Activated B cell treated with CpG ODN at 0.5 μM for 24 hours (primary cell): ENCODE measurements at regions not wholly inside any gene's neighbourhood (a gene's known extent, or its start where the extent isn't known, plus 50 kb on each side); places are given as distances from the start of the nearest gene placed in this dataset.

Source experiments
- ATAC-seq: fragments of 200-7000 bp; cut with Tn5 transposase; one replicate; pipeline ENCODE4 v1.10.0; 2021; ENCODE audit warnings: low read depth, mild to moderate bottlenecking, moderate library complexity
- CTCF ChIA-PET: fragments of 350-600 bp; sonication (Branson Sonifier 250); formaldehyde crosslinking; loops from one replicate; lab custom pipeline; 2021; ENCODE audit warnings: antibody characterized with exemption; lab: Charles Lee
- POLR2A ChIA-PET: fragments of 350-600 bp; sonication (Branson Sonifier 250); formaldehyde crosslinking; loops from one replicate; lab custom pipeline; 2021; ENCODE audit warnings: antibody characterized with exemption; lab: Charles Lee
- DNase-seq: peaks from one replicate; pipeline ENCODE4 v3.0.0; 2022
- H3K27ac Mint-ChIP-seq: one replicate; pipeline ENCODE4 v1.8.0; 2020; ENCODE audit warnings: mixed read lengths
- H3K27me3 Mint-ChIP-seq: one replicate; pipeline ENCODE4 v1.8.0; 2021; ENCODE audit warnings: mixed read lengths
- H3K36me3 Mint-ChIP-seq: one replicate; pipeline ENCODE4 v1.8.0; 2021; ENCODE audit warnings: low read depth, mixed read lengths
- H3K4me1 Mint-ChIP-seq: one replicate; pipeline ENCODE4 v1.8.0; 2021; ENCODE audit warnings: mixed read lengths
- H3K4me3 Mint-ChIP-seq: one replicate; pipeline ENCODE4 v1.8.0; 2020; ENCODE audit warnings: mild to moderate bottlenecking, mixed read lengths
- H3K9me3 Mint-ChIP-seq: one replicate; pipeline ENCODE4 v1.8.0; 2020; ENCODE audit warnings: mixed read lengths
- intact Hi-C: fragments of 100-400 bp; cut with micrococcal nuclease; formaldehyde crosslinking; loops from one replicate; pipeline ENCODE4 v1.15.1; 2024
- TF ChIP-seq, protein P1 (sequence below): fragments of 200-600 bp; IDR thresholded peaks from one replicate; pipeline ENCODE4 v1.8.0; 2022; ENCODE audit warnings: antibody characterized with exemption, mild to moderate bottlenecking

DNA sequence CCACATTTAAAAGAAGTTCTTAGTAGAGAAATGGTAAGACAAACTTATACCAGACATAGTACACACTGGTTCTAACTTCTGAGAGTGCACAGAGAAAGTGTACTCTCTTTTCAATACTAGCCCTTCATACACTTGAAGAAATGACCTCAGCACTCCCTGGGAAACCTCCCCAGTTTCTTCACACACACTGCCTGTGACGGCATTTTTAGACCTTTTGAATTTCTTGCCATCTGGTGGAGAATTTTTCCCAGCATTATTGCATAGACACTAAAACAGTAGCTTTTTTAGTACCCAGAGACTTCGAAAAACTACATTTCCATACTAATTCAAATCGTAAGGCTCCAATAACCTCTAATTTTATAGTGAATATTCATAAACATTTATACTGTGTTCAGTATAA lies 341.6 kb upstream of the MAOA start:
- H3K4me3 Mint-ChIP-seq: no peak overlapping the region
- intact Hi-C loops: no loop called here
- no peaks in the 10 kb centered on the region for H3K9me3 Mint-ChIP-seq
- H3K4me1 Mint-ChIP-seq: peaks cover 4% of the 10 kb centered on the region
- no peaks in the 10 kb centered on the region for H3K27me3 Mint-ChIP-seq
- no peak for DNase-seq
- ATAC-seq: no peak
- TF ChIP-seq, protein P1, sequence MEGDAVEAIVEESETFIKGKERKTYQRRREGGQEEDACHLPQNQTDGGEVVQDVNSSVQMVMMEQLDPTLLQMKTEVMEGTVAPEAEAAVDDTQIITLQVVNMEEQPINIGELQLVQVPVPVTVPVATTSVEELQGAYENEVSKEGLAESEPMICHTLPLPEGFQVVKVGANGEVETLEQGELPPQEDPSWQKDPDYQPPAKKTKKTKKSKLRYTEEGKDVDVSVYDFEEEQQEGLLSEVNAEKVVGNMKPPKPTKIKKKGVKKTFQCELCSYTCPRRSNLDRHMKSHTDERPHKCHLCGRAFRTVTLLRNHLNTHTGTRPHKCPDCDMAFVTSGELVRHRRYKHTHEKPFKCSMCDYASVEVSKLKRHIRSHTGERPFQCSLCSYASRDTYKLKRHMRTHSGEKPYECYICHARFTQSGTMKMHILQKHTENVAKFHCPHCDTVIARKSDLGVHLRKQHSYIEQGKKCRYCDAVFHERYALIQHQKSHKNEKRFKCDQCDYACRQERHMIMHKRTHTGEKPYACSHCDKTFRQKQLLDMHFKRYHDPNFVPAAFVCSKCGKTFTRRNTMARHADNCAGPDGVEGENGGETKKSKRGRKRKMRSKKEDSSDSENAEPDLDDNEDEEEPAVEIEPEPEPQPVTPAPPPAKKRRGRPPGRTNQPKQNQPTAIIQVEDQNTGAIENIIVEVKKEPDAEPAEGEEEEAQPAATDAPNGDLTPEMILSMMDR: no peak
- no peak overlapping the region for H3K27ac Mint-ChIP-seq
- ChIA-PET POLR2A (interaction anchor here (0.5 kb wide), 1 partner anchor 1808 kb away, joined by 6 read pairs; no protein-coding TSS in a partner anchor), CTCF (no interaction called here)
- no peaks in the 10 kb centered on the region for H3K36me3 Mint-ChIP-seq

DNA sequence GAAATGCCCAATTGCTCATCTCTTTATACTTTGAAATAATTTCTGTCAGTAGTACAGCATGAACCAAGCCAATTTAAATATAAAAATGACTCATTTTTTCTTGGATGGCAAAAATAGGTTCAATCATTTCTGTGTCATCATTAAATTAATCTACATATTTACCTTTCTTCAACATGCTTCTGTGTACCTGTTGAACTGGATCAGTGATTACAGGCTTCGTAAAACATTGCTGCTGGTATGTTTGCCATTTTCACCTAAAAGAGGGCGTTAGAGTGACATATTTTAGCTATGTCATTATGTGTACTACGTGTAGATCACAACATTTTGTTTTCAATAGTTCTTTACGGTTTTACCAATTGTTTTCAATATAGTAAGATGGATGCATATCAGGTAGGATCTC lies 340.5 kb upstream of the MAOA start:
- Mint-ChIP-seq H3K36me3 (no peaks in the 10 kb centered on the region), H3K9me3 (no peaks in the 10 kb centered on the region), H3K4me1 (peaks cover 4% of the 10 kb centered on the region), H3K4me3 (no peak overlapping the region), H3K27ac (no peak overlapping the region), H3K27me3 (no peaks in the 10 kb centered on the region)
- DNase-seq: no peak
- TF ChIP-seq, protein P1: no peak
- intact Hi-C loops: no loop called here
- CTCF ChIA-PET: no interaction called here
- POLR2A ChIA-PET: no interaction called here
- no peak for ATAC-seq

DNA sequence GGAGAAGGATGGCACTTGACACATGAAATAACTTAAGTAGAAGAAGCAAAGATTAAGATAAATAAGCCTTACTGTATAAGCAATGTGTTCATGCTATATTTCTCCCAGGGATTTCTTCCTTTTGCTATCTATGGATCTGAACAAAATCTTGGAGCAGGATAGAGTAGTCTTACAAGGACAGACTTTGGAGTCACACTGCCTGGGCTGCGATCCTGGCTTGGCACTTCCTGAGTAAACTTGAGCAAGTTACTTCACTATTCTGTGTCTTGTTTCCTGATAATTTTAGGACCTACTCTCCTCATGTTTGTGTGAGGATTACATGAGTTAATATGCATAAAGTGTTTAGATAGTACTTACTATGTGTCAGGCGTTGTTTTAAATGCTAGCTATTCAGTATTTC lies 340.0 kb upstream of the MAOA start:
- CTCF ChIA-PET: no interaction called here
- TF ChIP-seq, protein P1: no peak
- H3K9me3 Mint-ChIP-seq: no peaks in the 10 kb centered on the region
- no peak overlapping the region for H3K27ac Mint-ChIP-seq
- no peak overlapping the region for H3K4me3 Mint-ChIP-seq
- peaks cover 4% of the 10 kb centered on the region for H3K4me1 Mint-ChIP-seq
- ATAC-seq (no peak), DNase-seq (no peak)
- no peaks in the 10 kb centered on the region for H3K36me3 Mint-ChIP-seq
- intact Hi-C loops: no loop called here
- POLR2A ChIA-PET: no interaction called here
- H3K27me3 Mint-ChIP-seq: no peaks in the 10 kb centered on the region

DNA sequence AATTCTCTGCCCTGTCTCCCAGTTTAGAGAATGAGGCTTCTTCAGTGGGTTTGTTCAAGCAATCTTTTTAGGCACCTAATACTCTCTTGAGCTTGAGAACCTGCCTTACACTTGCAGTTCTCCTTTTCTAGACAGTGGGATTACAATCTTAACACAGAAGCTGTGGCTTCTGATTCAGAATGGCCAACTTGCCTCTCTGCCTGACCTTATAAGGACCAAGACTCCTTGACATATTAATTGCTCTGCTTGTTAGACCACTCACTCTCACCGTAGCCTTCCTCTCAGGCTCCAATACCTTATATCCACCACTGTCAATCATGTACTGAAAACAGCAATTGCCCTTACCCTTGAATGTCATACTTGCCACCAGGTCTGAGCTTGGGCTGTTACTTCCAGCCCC lies 338.7 kb upstream of the MAOA start:
- H3K4me3 Mint-ChIP-seq: no peak overlapping the region
- H3K36me3 Mint-ChIP-seq: no peaks in the 10 kb centered on the region
- ATAC-seq (no peak), DNase-seq (no peak)
- H3K9me3 Mint-ChIP-seq: no peaks in the 10 kb centered on the region
- POLR2A ChIA-PET: no interaction called here
- intact Hi-C loops: no loop called here
- no peaks in the 10 kb centered on the region for H3K27me3 Mint-ChIP-seq
- TF ChIP-seq, protein P1: no peak
- H3K27ac Mint-ChIP-seq: no peak overlapping the region
- CTCF ChIA-PET: no interaction called here
- H3K4me1 Mint-ChIP-seq: peaks cover 4% of the 10 kb centered on the region

DNA sequence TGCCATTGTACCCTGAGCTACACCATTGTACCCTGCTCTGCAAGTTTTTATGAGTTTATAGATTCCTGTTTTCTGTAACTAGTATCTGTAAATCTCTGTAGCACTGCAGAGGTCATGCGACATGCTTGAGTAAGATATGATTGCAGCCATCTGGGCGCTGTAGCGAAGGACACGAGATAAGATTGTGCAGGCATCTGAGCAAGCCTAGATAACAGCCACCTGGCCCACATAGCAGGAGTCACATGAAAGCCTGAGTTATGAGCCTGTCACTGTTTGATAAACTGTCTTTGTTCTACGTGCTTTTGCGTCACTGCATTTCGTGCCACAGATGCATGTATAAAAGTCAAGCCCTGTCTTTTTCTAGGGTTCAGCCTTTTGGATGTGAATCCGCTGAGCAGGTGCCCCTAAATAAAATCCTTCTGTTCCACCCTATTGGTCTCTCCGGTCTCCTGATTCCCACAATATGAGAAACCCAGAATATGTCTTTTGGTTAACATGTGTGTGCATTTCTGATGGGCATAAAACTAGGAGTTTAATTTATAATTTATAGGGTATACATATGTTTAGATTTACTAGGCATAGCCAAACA lies 327.6 kb upstream of the MAOA start:
- TF ChIP-seq, protein P1: no peak
- H3K9me3 Mint-ChIP-seq: peaks cover 14% of the 10 kb centered on the region
- ChIA-PET CTCF (no interaction called here), POLR2A (no interaction called here)
- no peak for ATAC-seq
- peaks cover 3% of the 10 kb centered on the region for H3K4me1 Mint-ChIP-seq
- DNase-seq: no peak
- H3K27ac Mint-ChIP-seq: no peak overlapping the region
- no peaks in the 10 kb centered on the region for H3K36me3 Mint-ChIP-seq
- intact Hi-C loops: no loop called here
- H3K4me3 Mint-ChIP-seq: no peak overlapping the region
- H3K27me3 Mint-ChIP-seq: no peaks in the 10 kb centered on the region
